ENCODE measurements at regions not wholly inside any gene's neighbourhood (a gene's known extent, or its start where the extent isn't known, plus 50 kb on each side); places are given as distances from the start of the nearest gene placed in this dataset.
"Not testable (repeated sequence)": the region's sequence is repeated elsewhere in the genome, so short reads cannot be mapped to it uniquely, and the experiment has no call there.

DNA sequence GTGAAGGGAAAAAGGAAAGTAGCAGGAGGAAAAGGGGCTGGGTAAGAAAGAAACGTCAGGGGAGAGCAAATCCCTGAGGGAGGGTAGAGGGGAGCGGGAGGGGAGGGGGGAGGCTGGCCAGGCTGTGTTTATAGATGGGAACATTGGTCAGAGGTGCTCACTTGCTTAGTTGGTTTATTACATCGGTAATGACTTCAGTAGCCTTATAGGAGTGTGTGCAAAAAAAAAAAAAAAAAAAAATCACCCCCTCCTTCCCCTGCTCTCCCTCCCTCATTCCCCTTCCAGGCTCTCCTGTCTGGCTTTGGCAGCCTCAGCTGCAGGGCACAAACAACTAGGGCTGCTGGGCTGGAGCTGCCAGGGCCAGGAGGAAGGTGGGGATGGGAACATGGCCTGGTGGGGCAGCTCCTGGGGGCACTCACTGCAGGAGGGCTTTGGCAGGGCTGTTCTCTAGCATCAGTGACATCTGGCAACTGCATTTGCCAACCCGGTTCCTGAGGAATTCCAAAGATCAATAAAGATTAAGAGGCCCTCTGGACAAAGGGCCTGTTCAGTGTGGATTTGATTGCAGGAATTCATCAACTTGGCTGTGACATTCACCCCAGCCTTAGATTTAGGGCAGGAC is 334.5 kb upstream of the FRG2C start:
- no peaks in the 10 kb centered on the region for H3K79me1 ChIP-seq (ENCODE audit: low read depth, low read length)
- H2BK5ac ChIP-seq (ENCODE audit: low read length) = no peak overlapping the region
- H4K91ac ChIP-seq (ENCODE audit: low read depth, low read length, poor library complexity) = no peak overlapping the region
- H3K4me1 ChIP-seq (ENCODE audit: control insufficient read depth in 2 of 2, insufficient read depth in 1 of 2, low read depth in 1 of 2, low read length in 2 of 2) = peaks cover 0 to 13% of the 10 kb centered on the region in 2 donors
- H3K27ac ChIP-seq (replicated peaks; ENCODE audit: low read length) = no peak overlapping the region
- H2BK12ac ChIP-seq (ENCODE audit: low read length) = no peak overlapping the region
- no peak overlapping the region for H3K4me2 ChIP-seq (ENCODE audit: insufficient read depth, low read length, poor library complexity, severe bottlenecking)
- H3K27me3 ChIP-seq (ENCODE audit: control insufficient read depth in 3 of 3, insufficient read depth in 3 of 3, low read depth in 1 of 3, low read length in 3 of 3) = no peaks in the 10 kb centered on the region
- no peak overlapping the region for H2AFZ ChIP-seq (ENCODE audit: low read length)
- H3K9me3 ChIP-seq (replicated peaks in 1 of 2; ENCODE audit: control insufficient read depth in 2 of 2, insufficient read depth in 1 of 2, low read depth in 1 of 2, low read length in 2 of 2) = no peaks in the 10 kb centered on the region
- H2BK120ac ChIP-seq (ENCODE audit: low read depth, low read length) = no peak overlapping the region
- no peak overlapping the region for H3K18ac ChIP-seq (ENCODE audit: low read length)
- no peak for DNase-seq (ENCODE audit: low spot score)
- H2BK15ac ChIP-seq (ENCODE audit: low read length) = no peak overlapping the region
- H3K36me3 ChIP-seq (replicated peaks in 1 of 2; ENCODE audit: control insufficient read depth in 2 of 2, insufficient read depth in 2 of 2, low read length in 2 of 2) = no peaks in the 10 kb centered on the region
- WGBS, 2 donors (ENCODE audit: extremely low coverage in 2 of 2, insufficient read length in 2 of 2, insufficient replicate concordance in 1 of 2) = no CpG with 5 or more reads among the region's 4 CpGs
- no peak overlapping the region for H3K14ac ChIP-seq (ENCODE audit: low read length)
- H3K4me3 ChIP-seq (ENCODE audit: low read length in 2 of 2) = no peak overlapping the region
- H2AK5ac ChIP-seq (ENCODE audit: low read depth, low read length) = no peak overlapping the region
- H4K8ac ChIP-seq (ENCODE audit: low read depth, low read length) = no peak overlapping the region
- no peak overlapping the region for H3K9ac ChIP-seq (ENCODE audit: low read depth, low read length, poor library complexity)
- no peak overlapping the region for H3K23ac ChIP-seq (ENCODE audit: low read depth, low read length, poor library complexity)
- no peak overlapping the region for H3K4ac ChIP-seq (ENCODE audit: low read length)

- H3K36me3 ChIP-seq (replicated peaks in 1 of 2; ENCODE audit: control insufficient read depth in 2 of 2, insufficient read depth in 2 of 2, low read length in 2 of 2); H3K9me3 ChIP-seq (replicated peaks in 1 of 2; ENCODE audit: control insufficient read depth in 2 of 2, insufficient read depth in 1 of 2, low read depth in 1 of 2, low read length in 2 of 2); H3K4me2 ChIP-seq (ENCODE audit: insufficient read depth, low read length, poor library complexity, severe bottlenecking); H3K18ac ChIP-seq (ENCODE audit: low read length); H3K9ac ChIP-seq (ENCODE audit: low read depth, low read length, poor library complexity); H3K27me3 ChIP-seq (ENCODE audit: control insufficient read depth in 3 of 3, insufficient read depth in 3 of 3, low read depth in 1 of 3, low read length in 3 of 3); H3K4ac ChIP-seq (ENCODE audit: low read length); H2BK12ac ChIP-seq (ENCODE audit: low read length); H3K27ac ChIP-seq (replicated peaks; ENCODE audit: low read length); H4K91ac ChIP-seq (ENCODE audit: low read depth, low read length, poor library complexity); H3K23ac ChIP-seq (ENCODE audit: low read depth, low read length, poor library complexity); H3K14ac ChIP-seq (ENCODE audit: low read length); H2BK5ac ChIP-seq (ENCODE audit: low read length); DNase-seq (ENCODE audit: low spot score); H4K8ac ChIP-seq (ENCODE audit: low read depth, low read length); H2BK15ac ChIP-seq (ENCODE audit: low read length); H3K4me3 ChIP-seq (ENCODE audit: low read length in 2 of 2); H3K79me1 ChIP-seq (ENCODE audit: low read depth, low read length); H2AFZ ChIP-seq (ENCODE audit: low read length); H2AK5ac ChIP-seq (ENCODE audit: low read depth, low read length); H2BK120ac ChIP-seq (ENCODE audit: low read depth, low read length): not testable (repeated sequence)
- H3K4me1 ChIP-seq (ENCODE audit: control insufficient read depth in 2 of 2, insufficient read depth in 1 of 2, low read depth in 1 of 2, low read length in 2 of 2) = peaks cover 0 to 13% of the 10 kb centered on the region in 2 donors
Observed at GRCh38 chr3:75330446-75330845, 333.7 kb upstream of the FRG2C start.

DNA sequence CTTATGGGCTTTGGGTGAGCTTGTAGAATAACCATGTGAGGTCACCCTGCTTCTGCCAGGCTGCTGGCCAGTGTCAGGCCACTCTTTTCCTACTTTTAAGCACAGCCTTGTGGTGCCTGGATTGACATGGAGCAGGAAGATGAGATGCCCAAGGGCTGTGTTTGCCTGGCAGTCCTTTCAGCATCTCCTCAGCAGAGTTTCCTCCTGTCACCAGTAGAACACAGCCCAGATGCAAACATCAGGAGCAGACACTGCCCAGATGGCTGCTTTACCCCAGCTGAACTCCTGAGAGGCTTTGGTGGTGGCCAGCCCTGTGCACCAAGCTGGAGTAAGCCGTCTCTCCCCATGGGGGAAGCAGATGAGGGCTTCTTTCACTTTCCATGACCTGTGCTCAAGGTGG is 332.0 kb upstream of the FRG2C start:
- not testable (repeated sequence) for H3K27me3 ChIP-seq (ENCODE audit: control insufficient read depth in 3 of 3, insufficient read depth in 3 of 3, low read depth in 1 of 3, low read length in 3 of 3); H4K8ac ChIP-seq (ENCODE audit: low read depth, low read length); H3K9ac ChIP-seq (ENCODE audit: low read depth, low read length, poor library complexity); H3K27ac ChIP-seq (replicated peaks; ENCODE audit: low read length); H2AK5ac ChIP-seq (ENCODE audit: low read depth, low read length); DNase-seq (ENCODE audit: low spot score); H2BK15ac ChIP-seq (ENCODE audit: low read length); H2BK120ac ChIP-seq (ENCODE audit: low read depth, low read length); H4K91ac ChIP-seq (ENCODE audit: low read depth, low read length, poor library complexity); H3K4me1 ChIP-seq (ENCODE audit: control insufficient read depth in 2 of 2, insufficient read depth in 1 of 2, low read depth in 1 of 2, low read length in 2 of 2); H3K23ac ChIP-seq (ENCODE audit: low read depth, low read length, poor library complexity); H3K4ac ChIP-seq (ENCODE audit: low read length); H3K18ac ChIP-seq (ENCODE audit: low read length); H2BK12ac ChIP-seq (ENCODE audit: low read length); H3K4me3 ChIP-seq (ENCODE audit: low read length in 2 of 2); H3K14ac ChIP-seq (ENCODE audit: low read length); H3K79me1 ChIP-seq (ENCODE audit: low read depth, low read length); H3K9me3 ChIP-seq (replicated peaks in 1 of 2; ENCODE audit: control insufficient read depth in 2 of 2, insufficient read depth in 1 of 2, low read depth in 1 of 2, low read length in 2 of 2); H2AFZ ChIP-seq (ENCODE audit: low read length); H2BK5ac ChIP-seq (ENCODE audit: low read length); H3K36me3 ChIP-seq (replicated peaks in 1 of 2; ENCODE audit: control insufficient read depth in 2 of 2, insufficient read depth in 2 of 2, low read length in 2 of 2); H3K4me2 ChIP-seq (ENCODE audit: insufficient read depth, low read length, poor library complexity, severe bottlenecking)
- no CpG with 5 or more reads among the region's 1 CpG for WGBS, 2 donors (ENCODE audit: extremely low coverage in 2 of 2, insufficient read length in 2 of 2, insufficient replicate concordance in 1 of 2)

DNA sequence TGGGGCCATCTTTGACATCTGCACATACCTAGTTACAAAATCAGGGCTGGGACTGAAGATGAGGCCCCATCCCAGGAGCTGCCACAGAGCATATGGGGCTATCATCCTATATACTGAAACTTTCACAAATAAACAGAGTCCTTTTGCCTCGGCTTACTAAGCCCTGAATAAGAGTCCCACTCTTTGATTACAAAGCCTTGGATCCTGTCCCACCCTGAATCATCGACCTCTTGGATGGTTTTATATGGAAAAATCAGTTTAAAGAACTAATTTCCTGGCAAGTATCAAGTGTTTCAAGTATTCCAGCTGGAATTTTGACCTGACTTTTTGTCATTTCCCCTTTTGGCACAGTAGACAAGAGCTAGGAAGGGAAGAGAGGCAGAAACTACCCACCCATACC is 331.3 kb upstream of the FRG2C start:
- Histone ChIP-seq H4K91ac (ENCODE audit: low read depth, low read length, poor library complexity) (no peak overlapping the region), H3K18ac (ENCODE audit: low read length) (no peak overlapping the region), H3K4me3 (ENCODE audit: low read length in 2 of 2) (no peak overlapping the region), H3K4ac (ENCODE audit: low read length) (no peak overlapping the region), H3K9ac (ENCODE audit: low read depth, low read length, poor library complexity) (no peak overlapping the region), H3K27me3 (ENCODE audit: control insufficient read depth in 3 of 3, insufficient read depth in 3 of 3, low read depth in 1 of 3, low read length in 3 of 3) (no peaks in the 10 kb centered on the region), H2BK120ac (ENCODE audit: low read depth, low read length) (no peak overlapping the region), H4K8ac (ENCODE audit: low read depth, low read length) (no peak overlapping the region), H3K14ac (ENCODE audit: low read length) (no peak overlapping the region), H2BK5ac (ENCODE audit: low read length) (no peak overlapping the region), H3K36me3 (replicated peaks in 1 of 2; ENCODE audit: control insufficient read depth in 2 of 2, insufficient read depth in 2 of 2, low read length in 2 of 2) (no peaks in the 10 kb centered on the region), H3K4me1 (ENCODE audit: control insufficient read depth in 2 of 2, insufficient read depth in 1 of 2, low read depth in 1 of 2, low read length in 2 of 2) (peaks cover 0 to 6% of the 10 kb centered on the region in 2 donors), H2BK15ac (ENCODE audit: low read length) (no peak overlapping the region), H3K27ac (replicated peaks; ENCODE audit: low read length) (no peak overlapping the region), H3K79me1 (ENCODE audit: low read depth, low read length) (no peaks in the 10 kb centered on the region), H2BK12ac (ENCODE audit: low read length) (no peak overlapping the region), H3K9me3 (replicated peaks in 1 of 2; ENCODE audit: control insufficient read depth in 2 of 2, insufficient read depth in 1 of 2, low read depth in 1 of 2, low read length in 2 of 2) (no peaks in the 10 kb centered on the region), H3K23ac (ENCODE audit: low read depth, low read length, poor library complexity) (no peak overlapping the region), H3K4me2 (ENCODE audit: insufficient read depth, low read length, poor library complexity, severe bottlenecking) (no peak overlapping the region), H2AFZ (ENCODE audit: low read length) (no peak overlapping the region), H2AK5ac (ENCODE audit: low read depth, low read length) (no peak overlapping the region)
- WGBS, 2 donors (ENCODE audit: extremely low coverage in 2 of 2, insufficient read length in 2 of 2, insufficient replicate concordance in 1 of 2) = no CpG with 5 or more reads among the region's 2 CpGs
- no peak for DNase-seq (ENCODE audit: low spot score)

Measured in neuronal stem cell (in vitro differentiated cells).